GM23338 (cell line): ENCODE measurements at regions not wholly inside any gene's neighbourhood (a gene's known extent, or its start where the extent isn't known, plus 50 kb on each side); places are given as distances from the start of the nearest gene placed in this dataset.

Experiments
- CTCF ChIP-seq, 2 experiments: fragments of 200-600 bp in 1 of 2; sonication (generic) in 1 of 2; conservative IDR thresholded peaks; 2 replicates each; pipeline versions ENCODE4 v1.5.1 to v1.6.1; 2016 to 2017; ENCODE audit warnings: antibody characterized with exemption in 2 of 2, low read depth in 2 of 2, mild to moderate bottlenecking in 2 of 2, moderate library complexity in 1 of 2
- EZH2 ChIP-seq: fragments of 200-600 bp; sonication (generic); IDR thresholded peaks from one replicate; pipeline ENCODE4 v1.8.0; 2017; ENCODE audit warnings: antibody characterized with exemption, mild to moderate bottlenecking, low read depth; ENCODE audit not compliant: unreplicated experiment
- EZH2phosphoT487 ChIP-seq: fragments of 200-600 bp; sonication (generic); IDR thresholded peaks from one replicate; pipeline ENCODE4 v1.8.1; 2018; ENCODE audit warnings: antibody characterized with exemption; ENCODE audit not compliant: unreplicated experiment
- REST ChIP-seq: IDR thresholded peaks from one replicate; pipeline ENCODE4 v1.6.1; 2018; ENCODE audit warnings: antibody characterized with exemption; ENCODE audit not compliant: unreplicated experiment

- TF ChIP-seq REST (no peak), EZH2 (no peak), CTCF (conservative IDR thresholded peaks at IDR 0.05; ENCODE audit: low read depth in 2 of 2) (no peak), EZH2phosphoT487 (no peak)
Observed at GRCh38 chr1:195899762-195900352, 708.4 kb downstream of the KCNT2 start.
